Hepatocyte (in vitro differentiated cells): ENCODE measurements at regions not wholly inside any gene's neighbourhood (a gene's known extent, or its start where the extent isn't known, plus 50 kb on each side); places are given as distances from the start of the nearest gene placed in this dataset.

ENCODE experiments used
- CTCF ChIP-seq: fragments of 200-600 bp; sonication (generic); IDR thresholded peaks from 2 replicates; pipeline ENCODE4 v1.5.1; 2016; ENCODE audit warnings: antibody characterized with exemption, mild to moderate bottlenecking; ENCODE audit not compliant: poor library complexity
- EZH2 ChIP-seq: fragments of 200-600 bp; sonication (generic); IDR thresholded peaks from 2 replicates; pipeline ENCODE4 v1.6.1; 2016; ENCODE audit warnings: antibody characterized with exemption, mild to moderate bottlenecking, borderline replicate concordance
- EZH2phosphoT487 ChIP-seq: fragments of 200-600 bp; sonication (generic); IDR thresholded peaks from one replicate; pipeline ENCODE4 v1.6.1; 2018; ENCODE audit warnings: antibody characterized with exemption, mild to moderate bottlenecking, low read depth, moderate library complexity; ENCODE audit not compliant: unreplicated experiment, severe bottlenecking

DNA sequence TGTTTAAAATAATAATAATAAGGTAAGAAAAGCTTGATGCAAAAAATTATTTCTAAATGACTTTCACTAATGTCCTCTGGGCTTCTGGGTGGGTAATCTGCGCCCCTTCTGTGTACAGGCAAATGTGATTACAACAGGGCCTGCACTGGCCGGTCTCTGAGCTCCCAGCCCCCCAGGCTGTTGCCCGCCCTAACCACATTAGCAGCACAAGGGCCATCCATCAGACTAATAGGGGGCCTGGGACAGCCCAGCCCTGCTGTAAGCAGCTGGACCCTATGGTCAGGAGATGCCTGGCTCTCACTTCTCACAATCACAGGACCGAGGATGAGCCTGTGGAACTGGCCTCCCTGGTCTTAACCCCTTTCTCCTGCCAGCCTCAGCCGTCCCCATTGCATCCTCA is 388.4 kb downstream of the BUD13 start:
- TF ChIP-seq CTCF, result no peak
- no peak for TF ChIP-seq EZH2
- no peak for TF ChIP-seq EZH2phosphoT487
